NCI-H2171 treated with DMSO at 0.1 percent for 48 hours (cell line): ENCODE measurements at regions not wholly inside any gene's neighbourhood (a gene's known extent, or its start where the extent isn't known, plus 50 kb on each side); places are given as distances from the start of the nearest gene placed in this dataset.

ENCODE experiments used
- DNase-seq: peaks from one replicate; lab custom pipeline; 2025; lab: John Stamatoyannopoulos, UW

GRCh38 chr4:11765849-11766453 lies 337.3 kb upstream of the HS3ST1 start:
- DNase-seq, result peak; percentile 25

DNA sequence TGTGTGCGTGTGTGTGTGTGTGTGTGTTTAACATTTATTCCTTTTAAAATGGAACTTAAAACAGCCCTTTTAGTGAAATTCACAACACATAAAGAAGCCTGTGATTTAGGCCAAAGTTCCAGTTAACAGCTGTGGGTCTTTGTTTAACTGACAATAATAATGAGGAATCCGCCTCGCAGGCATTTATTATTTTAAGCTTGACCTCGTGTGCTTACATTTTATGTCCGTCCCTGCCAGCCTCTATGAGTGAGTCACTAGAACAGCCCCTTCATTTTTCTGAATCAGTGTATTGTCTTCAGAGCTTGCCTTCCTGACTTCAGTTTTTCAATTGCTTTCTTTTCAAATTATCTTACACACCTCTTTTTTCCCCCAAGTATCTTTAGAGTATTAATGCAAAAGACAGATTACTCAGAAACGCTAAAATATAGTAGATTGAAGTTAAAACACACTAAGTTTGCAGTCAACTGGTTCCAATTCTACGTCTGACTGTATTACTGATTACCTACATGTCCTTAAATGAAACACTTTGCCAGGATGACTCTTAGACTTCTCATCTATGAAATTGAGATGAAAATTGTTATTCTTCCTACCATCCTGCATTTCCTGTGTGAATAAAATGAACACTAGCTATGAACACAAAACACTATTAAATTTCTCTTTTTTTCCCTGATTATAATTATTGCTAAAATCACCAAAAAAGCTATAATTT lies 319.6 kb upstream of the HS3ST1 start:
- DNase-seq, result no peak

GRCh38 chr4:11746734-11747133 lies 318.0 kb upstream of the HS3ST1 start:
- no peak for DNase-seq

- no peak for DNase-seq
These were observed 315.3 kb upstream of the HS3ST1 start for GRCh38 chr4:11743976-11744375.

DNA sequence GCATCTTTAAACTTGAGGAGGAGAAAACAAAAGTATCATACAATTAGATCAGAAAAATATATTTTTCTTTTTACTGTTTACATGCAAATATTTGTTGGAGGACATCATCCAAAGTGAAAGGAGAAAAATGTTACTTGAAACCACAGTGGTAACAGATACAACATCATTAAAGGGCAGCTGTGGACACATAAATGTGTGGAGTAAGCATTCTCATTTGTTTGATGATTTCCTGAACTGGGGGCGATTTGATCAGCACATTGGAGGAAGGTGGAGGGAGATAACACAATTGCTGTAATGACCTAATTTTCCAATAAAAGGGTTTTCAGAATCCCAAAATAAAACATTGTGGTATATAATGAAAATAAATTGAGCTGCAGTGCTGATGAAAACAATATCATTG lies 314.5 kb upstream of the HS3ST1 start:
- no peak for DNase-seq

DNA sequence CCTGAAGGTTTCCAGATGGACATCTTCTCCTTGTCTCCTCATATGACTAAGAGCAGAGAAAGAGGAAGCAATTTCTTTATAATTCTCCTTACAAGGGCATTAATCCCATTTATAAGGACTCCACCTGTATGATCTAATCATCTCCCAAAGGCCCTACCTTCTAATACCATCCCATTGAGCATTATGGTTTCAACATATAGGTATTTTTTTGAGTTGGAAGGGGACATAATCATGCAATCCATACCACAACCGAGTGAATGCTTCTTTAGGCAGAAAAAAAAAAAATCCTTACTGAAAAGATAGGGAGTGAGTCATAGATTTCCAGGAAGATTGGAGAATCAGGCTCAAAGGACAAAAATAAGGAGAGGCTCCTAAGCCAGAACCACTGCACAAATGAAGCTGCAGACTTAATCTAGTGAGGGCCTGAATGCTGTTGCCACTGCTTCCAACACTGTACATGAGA lies 312.5 kb upstream of the HS3ST1 start:
- DNase-seq, result no peak

DNA sequence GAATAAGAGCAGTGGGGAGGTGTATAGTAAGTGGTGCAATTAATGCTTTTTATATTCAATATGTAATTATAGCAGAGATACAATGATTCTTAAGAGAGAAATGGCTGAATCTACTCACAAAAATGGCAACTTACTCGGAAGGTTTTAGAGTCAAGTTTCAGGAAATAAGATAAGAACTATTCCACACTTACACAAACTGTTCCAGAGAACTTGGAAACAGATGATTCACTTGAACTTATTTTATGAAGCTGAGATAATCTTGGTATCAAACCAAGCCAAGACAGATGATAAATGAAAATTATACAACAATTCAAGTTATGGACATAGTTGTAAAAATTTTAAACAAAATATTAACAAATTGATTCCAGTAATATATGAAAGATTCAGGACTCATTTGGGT lies 311.3 kb upstream of the HS3ST1 start:
- no peak for DNase-seq

- DNase-seq, result no peak
These were observed 308.3 kb upstream of the HS3ST1 start for GRCh38 chr4:11736978-11737377.

GRCh38 chr4:11735651-11736050 lies 307.0 kb upstream of the HS3ST1 start:
- no peak for DNase-seq

GRCh38 chr4:11732155-11732554 lies 303.5 kb upstream of the HS3ST1 start:
- no peak for DNase-seq

- no peak for DNase-seq
These were observed 301.9 kb upstream of the HS3ST1 start for GRCh38 chr4:11730545-11730944.

- DNase-seq, result no peak
These were observed 300.9 kb upstream of the HS3ST1 start for GRCh38 chr4:11729548-11729947.

DNA sequence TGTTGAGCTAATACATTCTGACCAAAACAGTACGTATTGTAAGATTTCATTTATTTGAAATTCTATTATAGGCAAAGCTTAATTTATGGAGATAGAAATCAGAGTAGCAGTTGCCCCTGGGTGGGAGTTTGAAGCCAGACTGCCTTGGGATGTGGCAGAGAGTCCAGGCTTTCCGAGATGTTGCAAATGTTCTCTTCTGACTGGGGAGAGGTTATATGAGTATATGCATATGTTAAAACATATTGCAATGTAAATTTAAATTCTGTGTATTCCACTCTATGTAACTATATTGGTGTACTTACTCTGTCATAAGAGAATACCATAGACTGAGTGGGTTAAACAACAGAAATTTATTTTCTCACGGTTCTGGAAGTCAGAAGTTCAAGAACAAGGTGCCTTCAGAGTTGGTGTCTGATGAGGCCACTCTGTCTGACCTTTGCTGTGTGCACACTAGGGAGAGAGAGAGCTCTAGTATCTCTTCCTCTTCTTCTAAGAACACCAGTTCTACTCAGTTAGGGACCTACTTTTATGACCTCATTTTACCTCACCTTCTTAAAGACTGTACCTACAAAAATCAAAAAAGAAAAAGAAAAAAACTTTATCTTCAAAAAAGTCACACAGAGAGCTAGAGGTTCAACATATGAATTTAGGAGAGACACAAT lies 299.3 kb upstream of the HS3ST1 start:
- DNase-seq, result no peak

- no peak for DNase-seq
These were observed 296.0 kb upstream of the HS3ST1 start for GRCh38 chr4:11724731-11725130.

DNA sequence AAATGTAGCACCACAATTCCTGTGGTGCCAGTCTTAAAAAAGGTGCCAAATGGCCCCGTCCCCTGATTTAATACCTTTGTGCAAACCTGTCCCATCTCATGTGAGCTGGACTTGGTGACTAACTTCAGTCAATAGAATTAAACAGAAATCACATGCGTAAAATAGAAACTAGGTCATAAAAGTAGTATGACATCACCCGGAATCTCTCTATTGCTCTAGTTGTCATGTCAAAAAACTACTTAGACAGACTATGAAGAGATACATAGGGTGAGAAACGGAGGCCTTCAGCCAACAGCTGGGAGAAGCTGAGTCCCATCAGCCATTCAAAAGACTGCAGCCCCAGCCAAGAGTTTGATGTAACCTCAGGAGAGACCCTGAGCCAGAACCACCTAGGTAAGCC lies 293.5 kb upstream of the HS3ST1 start:
- DNase-seq, result no peak

DNA sequence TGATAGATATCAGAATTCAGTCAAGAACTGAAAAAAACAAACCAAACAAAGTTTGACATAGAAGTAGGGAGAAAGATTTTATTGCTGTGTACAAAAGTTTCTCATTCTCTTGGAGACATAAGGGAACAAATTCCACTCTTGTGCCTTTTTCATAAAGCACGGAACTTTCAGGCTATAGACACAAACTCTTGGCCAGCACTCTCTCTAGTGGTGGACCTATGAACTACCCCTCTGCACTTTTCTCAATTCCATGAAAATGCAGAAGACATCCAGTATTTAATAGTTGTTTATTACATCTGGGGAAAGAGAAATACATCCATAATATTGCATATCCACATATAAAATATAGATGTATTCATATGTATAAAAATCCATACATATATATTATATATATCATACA lies 291.6 kb upstream of the HS3ST1 start:
- DNase-seq, result peak; percentile 28

DNA sequence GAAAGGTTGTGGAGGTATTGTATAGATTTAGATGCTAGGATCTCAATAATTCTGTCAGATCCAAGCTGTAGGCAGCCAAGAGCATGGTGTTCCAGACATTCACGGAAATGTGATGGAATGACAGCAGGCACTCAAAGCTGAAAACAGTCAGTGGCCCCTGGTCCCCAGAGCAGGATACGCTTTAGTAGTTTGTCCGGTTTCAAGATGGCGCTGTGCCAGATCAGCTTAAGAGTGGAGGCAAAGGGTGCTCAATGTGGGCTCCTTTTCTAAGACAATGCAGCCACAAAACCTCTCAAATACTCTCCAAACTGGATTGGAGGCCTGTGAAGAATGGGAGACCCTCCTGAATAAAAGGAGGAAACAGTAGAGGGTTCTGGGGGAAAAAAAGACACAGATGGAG lies 291.2 kb upstream of the HS3ST1 start:
- DNase-seq, result no peak

- no peak for DNase-seq
These were observed 287.2 kb upstream of the HS3ST1 start for GRCh38 chr4:11715753-11716521.

- DNase-seq, result peak; percentile 46
These were observed 281.9 kb upstream of the HS3ST1 start for GRCh38 chr4:11710453-11711093.

DNA sequence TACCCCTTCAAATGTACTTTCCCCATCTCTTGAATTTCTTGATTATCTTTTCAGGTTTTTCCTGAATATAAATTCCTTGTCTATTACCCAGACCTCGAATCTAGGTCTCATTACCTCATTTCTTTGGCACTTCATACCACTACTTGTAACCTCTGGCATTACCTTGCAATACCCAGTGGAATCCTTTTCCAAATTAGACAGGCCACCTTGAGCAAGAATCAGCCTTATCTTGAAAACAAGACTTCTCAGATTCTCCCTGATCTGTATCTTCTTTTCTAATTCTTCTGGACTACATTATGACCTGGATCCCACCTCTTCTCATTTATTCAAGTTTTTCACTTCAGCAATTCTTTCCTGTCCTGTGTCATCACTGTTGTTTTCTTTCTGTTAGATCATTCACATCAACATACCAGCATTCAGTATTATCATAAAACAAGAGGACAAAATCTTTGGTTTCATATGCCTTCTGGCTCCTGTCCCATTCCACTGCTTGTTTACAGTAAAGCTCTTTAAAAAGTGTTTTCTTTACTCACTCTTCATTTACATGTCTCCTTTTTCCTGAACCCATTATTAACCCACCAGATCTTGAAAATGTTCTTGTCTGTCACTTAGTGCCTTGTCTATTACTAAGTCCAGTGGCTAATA lies 275.6 kb upstream of the HS3ST1 start:
- no peak for DNase-seq

GRCh38 chr4:11702886-11703557 lies 274.3 kb upstream of the HS3ST1 start:
- DNase-seq, result no peak
